Panc1 (cell line): ENCODE measurements at regions not wholly inside any gene's neighbourhood (a gene's known extent, or its start where the extent isn't known, plus 50 kb on each side); places are given as distances from the start of the nearest gene placed in this dataset.

Experiments used
- CTCF ChIP-seq: fragments of 450-650 bp; IDR thresholded peaks from 2 replicates; pipeline ENCODE4 v1.5.1; 2017; ENCODE audit warnings: mild to moderate bottlenecking
- POLR2AphosphoS5 ChIP-seq: IDR thresholded peaks from 2 replicates; pipeline ENCODE4 v1.6.1; 2012; ENCODE audit warnings: mild to moderate bottlenecking, low read depth, low read length, moderate library complexity

GRCh38 chr17:34740565-34741520, 161.5 kb downstream of the TMEM132E start:
- TF ChIP-seq POLR2AphosphoS5 (no peak), CTCF (no peak)
